ENCODE measurements at regions not wholly inside any gene's neighbourhood (a gene's known extent, or its start where the extent isn't known, plus 50 kb on each side); places are given as distances from the start of the nearest gene placed in this dataset.

- TF ChIP-seq, protein P1, sequence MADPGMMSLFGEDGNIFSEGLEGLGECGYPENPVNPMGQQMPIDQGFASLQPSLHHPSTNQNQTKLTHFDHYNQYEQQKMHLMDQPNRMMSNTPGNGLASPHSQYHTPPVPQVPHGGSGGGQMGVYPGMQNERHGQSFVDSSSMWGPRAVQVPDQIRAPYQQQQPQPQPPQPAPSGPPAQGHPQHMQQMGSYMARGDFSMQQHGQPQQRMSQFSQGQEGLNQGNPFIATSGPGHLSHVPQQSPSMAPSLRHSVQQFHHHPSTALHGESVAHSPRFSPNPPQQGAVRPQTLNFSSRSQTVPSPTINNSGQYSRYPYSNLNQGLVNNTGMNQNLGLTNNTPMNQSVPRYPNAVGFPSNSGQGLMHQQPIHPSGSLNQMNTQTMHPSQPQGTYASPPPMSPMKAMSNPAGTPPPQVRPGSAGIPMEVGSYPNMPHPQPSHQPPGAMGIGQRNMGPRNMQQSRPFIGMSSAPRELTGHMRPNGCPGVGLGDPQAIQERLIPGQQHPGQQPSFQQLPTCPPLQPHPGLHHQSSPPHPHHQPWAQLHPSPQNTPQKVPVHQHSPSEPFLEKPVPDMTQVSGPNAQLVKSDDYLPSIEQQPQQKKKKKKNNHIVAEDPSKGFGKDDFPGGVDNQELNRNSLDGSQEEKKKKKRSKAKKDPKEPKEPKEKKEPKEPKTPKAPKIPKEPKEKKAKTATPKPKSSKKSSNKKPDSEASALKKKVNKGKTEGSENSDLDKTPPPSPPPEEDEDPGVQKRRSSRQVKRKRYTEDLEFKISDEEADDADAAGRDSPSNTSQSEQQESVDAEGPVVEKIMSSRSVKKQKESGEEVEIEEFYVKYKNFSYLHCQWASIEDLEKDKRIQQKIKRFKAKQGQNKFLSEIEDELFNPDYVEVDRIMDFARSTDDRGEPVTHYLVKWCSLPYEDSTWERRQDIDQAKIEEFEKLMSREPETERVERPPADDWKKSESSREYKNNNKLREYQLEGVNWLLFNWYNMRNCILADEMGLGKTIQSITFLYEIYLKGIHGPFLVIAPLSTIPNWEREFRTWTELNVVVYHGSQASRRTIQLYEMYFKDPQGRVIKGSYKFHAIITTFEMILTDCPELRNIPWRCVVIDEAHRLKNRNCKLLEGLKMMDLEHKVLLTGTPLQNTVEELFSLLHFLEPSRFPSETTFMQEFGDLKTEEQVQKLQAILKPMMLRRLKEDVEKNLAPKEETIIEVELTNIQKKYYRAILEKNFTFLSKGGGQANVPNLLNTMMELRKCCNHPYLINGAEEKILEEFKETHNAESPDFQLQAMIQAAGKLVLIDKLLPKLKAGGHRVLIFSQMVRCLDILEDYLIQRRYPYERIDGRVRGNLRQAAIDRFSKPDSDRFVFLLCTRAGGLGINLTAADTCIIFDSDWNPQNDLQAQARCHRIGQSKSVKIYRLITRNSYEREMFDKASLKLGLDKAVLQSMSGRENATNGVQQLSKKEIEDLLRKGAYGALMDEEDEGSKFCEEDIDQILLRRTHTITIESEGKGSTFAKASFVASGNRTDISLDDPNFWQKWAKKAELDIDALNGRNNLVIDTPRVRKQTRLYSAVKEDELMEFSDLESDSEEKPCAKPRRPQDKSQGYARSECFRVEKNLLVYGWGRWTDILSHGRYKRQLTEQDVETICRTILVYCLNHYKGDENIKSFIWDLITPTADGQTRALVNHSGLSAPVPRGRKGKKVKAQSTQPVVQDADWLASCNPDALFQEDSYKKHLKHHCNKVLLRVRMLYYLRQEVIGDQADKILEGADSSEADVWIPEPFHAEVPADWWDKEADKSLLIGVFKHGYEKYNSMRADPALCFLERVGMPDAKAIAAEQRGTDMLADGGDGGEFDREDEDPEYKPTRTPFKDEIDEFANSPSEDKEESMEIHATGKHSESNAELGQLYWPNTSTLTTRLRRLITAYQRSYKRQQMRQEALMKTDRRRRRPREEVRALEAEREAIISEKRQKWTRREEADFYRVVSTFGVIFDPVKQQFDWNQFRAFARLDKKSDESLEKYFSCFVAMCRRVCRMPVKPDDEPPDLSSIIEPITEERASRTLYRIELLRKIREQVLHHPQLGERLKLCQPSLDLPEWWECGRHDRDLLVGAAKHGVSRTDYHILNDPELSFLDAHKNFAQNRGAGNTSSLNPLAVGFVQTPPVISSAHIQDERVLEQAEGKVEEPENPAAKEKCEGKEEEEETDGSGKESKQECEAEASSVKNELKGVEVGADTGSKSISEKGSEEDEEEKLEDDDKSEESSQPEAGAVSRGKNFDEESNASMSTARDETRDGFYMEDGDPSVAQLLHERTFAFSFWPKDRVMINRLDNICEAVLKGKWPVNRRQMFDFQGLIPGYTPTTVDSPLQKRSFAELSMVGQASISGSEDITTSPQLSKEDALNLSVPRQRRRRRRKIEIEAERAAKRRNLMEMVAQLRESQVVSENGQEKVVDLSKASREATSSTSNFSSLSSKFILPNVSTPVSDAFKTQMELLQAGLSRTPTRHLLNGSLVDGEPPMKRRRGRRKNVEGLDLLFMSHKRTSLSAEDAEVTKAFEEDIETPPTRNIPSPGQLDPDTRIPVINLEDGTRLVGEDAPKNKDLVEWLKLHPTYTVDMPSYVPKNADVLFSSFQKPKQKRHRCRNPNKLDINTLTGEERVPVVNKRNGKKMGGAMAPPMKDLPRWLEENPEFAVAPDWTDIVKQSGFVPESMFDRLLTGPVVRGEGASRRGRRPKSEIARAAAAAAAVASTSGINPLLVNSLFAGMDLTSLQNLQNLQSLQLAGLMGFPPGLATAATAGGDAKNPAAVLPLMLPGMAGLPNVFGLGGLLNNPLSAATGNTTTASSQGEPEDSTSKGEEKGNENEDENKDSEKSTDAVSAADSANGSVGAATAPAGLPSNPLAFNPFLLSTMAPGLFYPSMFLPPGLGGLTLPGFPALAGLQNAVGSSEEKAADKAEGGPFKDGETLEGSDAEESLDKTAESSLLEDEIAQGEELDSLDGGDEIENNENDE (IDR thresholded peaks at IDR 0.05; ENCODE audit: insufficient replicate concordance, low read length): no peak
- no peak for TF ChIP-seq SIN3A (conservative IDR thresholded peaks at IDR 0.05 in 1 of 2, IDR thresholded peaks at IDR 0.05 in 1 of 2; ENCODE audit: low read depth in 1 of 2, low read length in 2 of 2)
- TF ChIP-seq FOSL1 (IDR thresholded peaks at IDR 0.05; ENCODE audit: insufficient read depth, low read depth, low read length): no peak
- no peak for TF ChIP-seq KDM5A (IDR thresholded peaks at IDR 0.05; ENCODE audit: low read length)
- no peak for TF ChIP-seq EP300 (IDR thresholded peaks at IDR 0.05; ENCODE audit: borderline replicate concordance in 1 of 2, low read depth in 2 of 2, low read length in 2 of 2)
Observed at GRCh38 chr1:218694636-218695035, 349.5 kb downstream of the TGFB2 start (continued).
